ENCODE measurements at regions not wholly inside any gene's neighbourhood (a gene's known extent, or its start where the extent isn't known, plus 50 kb on each side); places are given as distances from the start of the nearest gene placed in this dataset.

- no peak for DNase-seq (ENCODE audit: low spot score in 2 of 2)
- no peak overlapping the region for H3K4me3 ChIP-seq (ENCODE audit: low read depth, poor library complexity, severe bottlenecking)
- intact Hi-C loops (cut with DNase I; ENCODE audit: low total_unique reads) = no loop called here
- TF ChIP-seq POLR2A (IDR thresholded peaks at IDR 0.05) = no peak
- TF ChIP-seq CTCF (IDR thresholded peaks at IDR 0.05) = no peak
- 82 to 86% methylated on average over 2 of the region's 2 CpGs for WGBS, 2 donors
Observed at GRCh38 chr4:27894951-27895350, 1034.3 kb downstream of the STIM2 start.

- intact Hi-C loops (cut with DNase I; ENCODE audit: low total_unique reads) = no loop called here
- DNase-seq (ENCODE audit: low spot score in 2 of 2) = no peak
- 50 to 63% methylated on average over 3 of the region's 3 CpGs for WGBS, 2 donors
- no peak for TF ChIP-seq CTCF (IDR thresholded peaks at IDR 0.05)
- no peak for TF ChIP-seq POLR2A (IDR thresholded peaks at IDR 0.05)
- H3K4me3 ChIP-seq (ENCODE audit: low read depth, poor library complexity, severe bottlenecking) = no peak overlapping the region
Observed at GRCh38 chr4:27908356-27908755, 1047.7 kb downstream of the STIM2 start.

- 18 to 57% methylated on average over 2 of the region's 2 CpGs for WGBS, 2 donors
- no peak for DNase-seq (ENCODE audit: low spot score in 2 of 2)
- H3K4me3 ChIP-seq (ENCODE audit: low read depth, poor library complexity, severe bottlenecking) = no peak overlapping the region
- intact Hi-C loops (cut with DNase I; ENCODE audit: low total_unique reads) = no loop called here
- TF ChIP-seq CTCF (IDR thresholded peaks at IDR 0.05) (no peak), POLR2A (IDR thresholded peaks at IDR 0.05) (no peak)
Observed at GRCh38 chr4:27910227-27910626, 1049.6 kb downstream of the STIM2 start.

GRCh38 chr4:27911047-27911446, 1050.4 kb downstream of the STIM2 start:
- no peak overlapping the region for H3K4me3 ChIP-seq (ENCODE audit: low read depth, poor library complexity, severe bottlenecking)
- intact Hi-C loops (cut with DNase I; ENCODE audit: low total_unique reads) = no loop called here
- TF ChIP-seq POLR2A (IDR thresholded peaks at IDR 0.05) (no peak), CTCF (IDR thresholded peaks at IDR 0.05) (no peak)
- no peak for DNase-seq (ENCODE audit: low spot score in 2 of 2)
- WGBS, 2 donors = 67 to 79% methylated on average over 2 of the region's 2 CpGs

- 85 to 91% methylated on average over 1 of the region's 1 CpG for WGBS, 2 donors
- H3K4me3 ChIP-seq (ENCODE audit: low read depth, poor library complexity, severe bottlenecking) = no peak overlapping the region
- no peak for DNase-seq (ENCODE audit: low spot score in 2 of 2)
- intact Hi-C loops (cut with DNase I; ENCODE audit: low total_unique reads) = no loop called here
- TF ChIP-seq POLR2A (IDR thresholded peaks at IDR 0.05) = no peak
- TF ChIP-seq CTCF (IDR thresholded peaks at IDR 0.05) = no peak
Observed at GRCh38 chr4:27913738-27914137, 1053.1 kb downstream of the STIM2 start.

GRCh38 chr4:27915822-27916221, 1055.2 kb downstream of the STIM2 start:
- 87 to 90% methylated on average over 2 of the region's 2 CpGs for WGBS, 2 donors
- TF ChIP-seq CTCF (IDR thresholded peaks at IDR 0.05) (no peak), POLR2A (IDR thresholded peaks at IDR 0.05) (no peak)
- no peak overlapping the region for H3K4me3 ChIP-seq (ENCODE audit: low read depth, poor library complexity, severe bottlenecking)
- no peak for DNase-seq (ENCODE audit: low spot score in 2 of 2)
- intact Hi-C loops (cut with DNase I; ENCODE audit: low total_unique reads) = no loop called here

Measured in lower leg skin (tissue), 4 donors.